SW480 (cell line): ENCODE measurements at regions not wholly inside any gene's neighbourhood (a gene's known extent, or its start where the extent isn't known, plus 50 kb on each side); places are given as distances from the start of the nearest gene placed in this dataset.

Source experiments
- DNase-seq: peaks from one replicate; pipeline ENCODE4 v3.0.0-alpha.2; 2016; ENCODE audit warnings: low spot score

DNA sequence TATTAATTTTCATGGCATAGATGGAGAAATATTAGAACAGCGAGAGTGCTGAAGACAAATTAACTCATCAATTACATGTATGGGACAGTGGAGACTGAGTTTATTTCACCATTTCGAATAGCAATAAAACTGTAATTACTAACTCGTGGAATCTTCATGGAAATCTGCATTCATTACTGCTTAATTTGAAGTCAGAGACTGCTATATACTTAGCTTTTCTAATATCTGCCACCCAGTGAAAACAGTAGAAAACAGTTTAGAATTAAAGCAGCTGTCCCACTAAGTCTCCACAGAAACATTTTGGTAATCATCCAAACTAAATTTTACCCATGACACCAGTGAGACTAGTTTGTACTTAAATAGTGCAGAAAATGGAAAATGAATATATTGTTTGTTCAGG lies 56.8 kb downstream of the IZUMO3 start:
- DNase-seq: no peak

GRCh38 chr9:24487946-24488345 lies 57.8 kb downstream of the IZUMO3 start:
- DNase-seq: no peak

GRCh38 chr9:24487250-24487861 lies 58.3 kb downstream of the IZUMO3 start:
- no peak for DNase-seq

- DNase-seq: no peak
Measured at GRCh38 chr9:24479361-24480059, 66.2 kb downstream of the IZUMO3 start.

DNA sequence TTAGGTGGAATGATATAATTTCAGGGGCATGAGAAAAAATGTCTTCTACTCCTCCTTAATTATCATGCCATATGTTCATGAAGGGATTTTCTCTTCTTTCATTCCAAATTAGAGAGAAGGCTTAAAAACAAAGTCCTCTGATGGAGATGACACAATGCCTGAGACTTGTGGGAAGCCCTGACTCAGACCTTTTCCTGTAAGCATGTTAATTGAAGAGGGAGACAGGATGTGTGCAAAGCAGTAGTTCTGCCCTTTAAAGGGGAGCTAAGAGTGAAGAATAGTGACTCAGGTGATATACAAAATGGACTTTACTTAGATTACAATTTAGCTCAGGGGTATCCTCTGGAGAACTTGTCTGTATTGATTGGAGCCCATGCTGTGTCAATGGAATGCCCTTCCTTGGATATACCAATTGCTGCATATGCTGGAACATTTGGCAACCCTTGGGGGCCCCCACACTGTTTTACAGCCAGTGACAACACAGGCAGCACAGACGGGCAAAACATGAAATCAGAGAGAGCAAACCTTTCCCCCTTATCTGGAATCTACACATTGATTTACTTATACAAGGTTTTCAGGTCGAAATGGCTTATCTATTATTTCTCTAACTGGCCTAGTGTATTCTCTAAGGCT lies 81.3 kb downstream of the IZUMO3 start:
- no peak for DNase-seq

DNA sequence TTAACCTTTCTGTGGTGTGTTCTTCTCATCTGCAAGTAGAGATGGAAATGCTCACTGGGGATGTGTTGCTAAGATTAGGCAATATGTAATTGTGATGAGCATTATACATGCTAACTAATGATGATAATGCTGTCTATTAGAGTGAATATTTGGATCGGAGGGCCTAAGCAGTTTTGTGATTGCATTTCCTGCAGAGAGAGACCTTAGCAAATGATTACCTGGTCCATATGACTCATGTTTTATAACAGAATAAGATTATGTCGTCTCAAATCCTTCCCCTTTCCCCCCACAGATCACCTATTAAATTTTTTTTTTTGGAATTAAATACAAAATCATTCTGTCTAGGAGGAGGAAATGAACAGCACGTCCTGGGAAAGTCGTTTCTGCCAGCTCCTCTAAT lies 82.7 kb downstream of the IZUMO3 start:
- no peak for DNase-seq

DNA sequence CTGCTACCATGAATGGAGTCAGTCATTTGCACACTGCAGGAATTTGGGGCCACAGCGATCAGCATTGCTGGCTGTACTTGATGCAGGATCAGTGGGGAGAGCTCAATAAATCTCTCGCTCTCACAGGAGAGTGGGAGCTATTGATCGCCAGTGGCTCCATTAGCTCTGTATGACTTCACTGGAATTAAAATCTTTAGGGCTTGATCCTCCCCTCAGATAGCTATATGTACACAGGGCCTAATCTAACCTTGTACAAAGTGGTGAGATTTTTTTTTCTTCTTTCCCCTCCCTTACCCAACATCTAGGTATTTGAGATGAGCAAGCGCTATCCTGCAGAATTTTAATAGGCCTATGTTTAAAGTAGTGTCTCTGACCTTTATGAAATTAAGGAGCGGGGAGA lies 84.9 kb downstream of the IZUMO3 start:
- no peak for DNase-seq

GRCh38 chr9:24459953-24460352 lies 85.7 kb downstream of the IZUMO3 start:
- DNase-seq: no peak

DNA sequence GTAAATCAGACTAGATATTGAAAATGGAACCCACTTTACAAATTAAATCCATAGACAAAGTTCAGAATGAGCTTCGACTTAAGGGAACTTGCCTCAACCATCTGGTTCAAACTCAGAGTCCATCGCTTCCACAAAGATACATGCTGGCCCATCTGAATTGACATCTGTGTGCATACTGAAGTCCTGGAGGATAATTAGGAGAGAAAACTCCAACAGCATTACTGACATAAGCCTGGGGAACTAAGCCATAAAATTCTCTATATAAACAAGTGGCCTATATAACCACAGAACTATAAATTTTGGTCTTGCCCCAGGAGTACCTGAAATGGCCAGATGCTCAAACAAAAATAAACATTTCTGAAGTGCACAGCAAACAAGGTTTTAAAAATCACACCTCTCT lies 94.4 kb downstream of the IZUMO3 start:
- DNase-seq: no peak

- no peak for DNase-seq
Measured at GRCh38 chr9:24449976-24450375, 95.7 kb downstream of the IZUMO3 start.

- DNase-seq: no peak
Measured at GRCh38 chr9:24439456-24439855, 106.2 kb downstream of the IZUMO3 start.

DNA sequence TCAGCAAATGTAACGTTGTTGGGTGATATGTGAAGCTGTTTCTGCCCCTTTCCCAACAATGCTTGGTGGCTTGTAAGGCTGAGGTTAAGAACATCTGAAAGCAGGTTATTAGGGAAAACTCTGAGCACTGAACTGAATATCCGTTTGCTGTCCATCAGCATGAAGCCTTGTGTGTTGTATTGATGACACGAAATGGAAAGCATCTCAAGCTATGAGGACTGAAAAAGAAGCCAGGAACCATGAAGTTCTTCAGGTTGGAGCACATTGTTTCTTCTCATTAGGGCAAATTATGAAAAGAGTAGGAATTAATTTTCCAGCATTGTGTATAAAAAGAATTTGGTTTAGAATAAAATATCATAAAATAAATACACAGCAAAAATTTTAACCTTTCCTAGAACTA lies 106.8 kb downstream of the IZUMO3 start:
- DNase-seq: no peak

DNA sequence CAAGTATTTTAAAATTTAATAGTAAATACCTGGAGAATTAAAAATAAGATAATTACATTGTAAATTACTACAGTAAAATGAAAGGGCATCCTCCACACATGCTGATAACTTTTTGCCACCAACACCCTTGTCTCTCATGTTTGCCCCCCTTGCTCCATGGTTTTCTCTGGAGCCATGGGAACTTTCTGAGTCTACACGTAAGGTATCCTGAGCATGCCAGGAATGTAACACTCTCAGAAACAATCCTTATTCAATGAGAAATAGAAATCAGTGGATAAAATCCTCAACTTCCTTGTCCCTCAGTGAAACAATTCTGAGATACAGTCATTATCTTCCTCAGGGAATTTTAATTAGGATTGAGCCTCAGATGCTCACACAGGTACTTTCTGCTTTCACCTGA lies 108.9 kb downstream of the IZUMO3 start:
- no peak for DNase-seq

GRCh38 chr9:24434183-24434582 lies 111.5 kb downstream of the IZUMO3 start:
- no peak for DNase-seq

- no peak for DNase-seq
Measured at GRCh38 chr9:24416136-24416535, 129.6 kb downstream of the IZUMO3 start.

- no peak for DNase-seq
Measured at GRCh38 chr9:24413651-24414050, 132.0 kb downstream of the IZUMO3 start.

- DNase-seq: no peak
Measured at GRCh38 chr9:24398466-24398865, 147.2 kb downstream of the IZUMO3 start.

- DNase-seq: no peak
Measured at GRCh38 chr9:24391095-24391494, 154.6 kb downstream of the IZUMO3 start.

GRCh38 chr9:24385077-24385476 lies 160.6 kb downstream of the IZUMO3 start:
- DNase-seq: no peak

DNA sequence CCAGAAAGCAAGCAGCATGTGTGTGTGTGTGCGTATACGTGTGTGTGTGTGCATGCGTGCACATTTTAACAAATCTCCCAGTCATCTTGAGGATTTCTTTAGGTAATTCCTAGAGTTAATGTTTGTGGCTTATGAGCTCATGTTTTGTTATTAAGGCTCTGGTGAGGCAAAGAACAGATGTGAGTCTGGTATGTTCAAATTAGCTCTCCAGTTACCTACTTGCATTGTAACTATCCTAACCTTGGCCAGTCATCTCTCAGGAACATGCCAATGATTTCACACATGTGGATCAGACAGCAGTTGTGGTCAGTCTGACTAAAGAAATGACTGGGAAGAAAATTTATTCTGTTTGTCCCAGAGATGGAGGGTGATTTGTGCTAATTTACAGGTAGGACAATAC lies 163.1 kb downstream of the IZUMO3 start:
- no peak for DNase-seq

- DNase-seq: no peak
Measured at GRCh38 chr9:24381205-24381604, 164.5 kb downstream of the IZUMO3 start.

DNA sequence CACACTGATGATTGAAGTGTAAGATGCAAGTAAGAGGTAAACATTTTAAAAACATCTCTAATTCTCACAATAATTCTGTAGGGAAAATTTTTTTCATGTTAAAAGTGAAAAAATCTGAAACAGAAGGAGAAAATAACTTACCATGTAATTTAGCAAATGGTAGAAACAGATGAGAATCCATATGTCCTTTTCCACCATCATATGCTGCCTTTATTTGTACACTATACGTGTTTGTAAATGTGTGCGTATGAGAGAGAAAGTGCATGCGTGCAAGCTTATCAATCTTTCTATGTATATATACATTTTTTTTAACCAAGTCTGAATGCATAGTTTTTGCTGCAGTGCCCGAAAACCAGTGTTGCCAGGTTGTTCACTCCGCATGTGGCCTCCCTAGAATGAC lies 186.7 kb downstream of the IZUMO3 start:
- no peak for DNase-seq

- no peak for DNase-seq
Measured at GRCh38 chr9:24351973-24352372, 193.7 kb downstream of the IZUMO3 start.

- DNase-seq: no peak
Measured at GRCh38 chr9:24351258-24351657, 194.4 kb downstream of the IZUMO3 start.
